ENCODE measurements at regions not wholly inside any gene's neighbourhood (a gene's known extent, or its start where the extent isn't known, plus 50 kb on each side); places are given as distances from the start of the nearest gene placed in this dataset.

- CTCF ChIA-PET (ENCODE audit: low intra/inter-chr PET ratio, low total read pairs) = no interaction called here
- WGBS (ENCODE audit: low lambda C conversion rate) = 2% methylated on average over 1 of the region's 1 CpG
- TF ChIP-seq ZNF234 (CRISPR knock-in tag; conservative IDR thresholded peaks at IDR 0.05) (no peak), MIER3 (CRISPR knock-in tag; IDR thresholded peaks at IDR 0.05; ENCODE audit: borderline replicate concordance) (no peak), ZNF367 (CRISPR knock-in tag; IDR thresholded peaks at IDR 0.05; ENCODE audit: borderline replicate concordance) (no peak), CCAR2 (optimal IDR thresholded peaks at IDR 0.05; ENCODE audit: low read depth, low read length) (no peak), THAP7 (CRISPR knock-in tag; IDR thresholded peaks at IDR 0.05) (no peak), MYC (CRISPR knock-in tag; IDR thresholded peaks at IDR 0.05; ENCODE audit: borderline replicate concordance) (no peak), ZKSCAN1 (IDR thresholded peaks at IDR 0.05; ENCODE audit: low read length) (no peak), ZNF274 (CRISPR knock-in tag; IDR thresholded peaks at IDR 0.05) (no peak), NAIF1 (CRISPR knock-in tag; IDR thresholded peaks at IDR 0.05; ENCODE audit: borderline replicate concordance) (no peak), GTF2F1 (IDR thresholded peaks at IDR 0.05; ENCODE audit: low read length) (no peak), NR1H2 (CRISPR knock-in tag; IDR thresholded peaks at IDR 0.05; ENCODE audit: borderline replicate concordance, low read depth) (no peak), ZFP36 (IDR thresholded peaks at IDR 0.05; ENCODE audit: borderline replicate concordance, low read depth, low read length, partially characterized antibody) (no peak), ZKSCAN8 (CRISPR knock-in tag; IDR thresholded peaks at IDR 0.05; ENCODE audit: borderline replicate concordance) (no peak), ZNF44 (CRISPR knock-in tag; IDR thresholded peaks at IDR 0.05) (no peak), ZNF546 (CRISPR knock-in tag; conservative IDR thresholded peaks at IDR 0.05) (no peak), DR1 (CRISPR knock-in tag; IDR thresholded peaks at IDR 0.05) (no peak), ZNF564 (CRISPR knock-in tag; IDR thresholded peaks at IDR 0.05) (no peak)
- TF ChIP-seq, protein P1, sequence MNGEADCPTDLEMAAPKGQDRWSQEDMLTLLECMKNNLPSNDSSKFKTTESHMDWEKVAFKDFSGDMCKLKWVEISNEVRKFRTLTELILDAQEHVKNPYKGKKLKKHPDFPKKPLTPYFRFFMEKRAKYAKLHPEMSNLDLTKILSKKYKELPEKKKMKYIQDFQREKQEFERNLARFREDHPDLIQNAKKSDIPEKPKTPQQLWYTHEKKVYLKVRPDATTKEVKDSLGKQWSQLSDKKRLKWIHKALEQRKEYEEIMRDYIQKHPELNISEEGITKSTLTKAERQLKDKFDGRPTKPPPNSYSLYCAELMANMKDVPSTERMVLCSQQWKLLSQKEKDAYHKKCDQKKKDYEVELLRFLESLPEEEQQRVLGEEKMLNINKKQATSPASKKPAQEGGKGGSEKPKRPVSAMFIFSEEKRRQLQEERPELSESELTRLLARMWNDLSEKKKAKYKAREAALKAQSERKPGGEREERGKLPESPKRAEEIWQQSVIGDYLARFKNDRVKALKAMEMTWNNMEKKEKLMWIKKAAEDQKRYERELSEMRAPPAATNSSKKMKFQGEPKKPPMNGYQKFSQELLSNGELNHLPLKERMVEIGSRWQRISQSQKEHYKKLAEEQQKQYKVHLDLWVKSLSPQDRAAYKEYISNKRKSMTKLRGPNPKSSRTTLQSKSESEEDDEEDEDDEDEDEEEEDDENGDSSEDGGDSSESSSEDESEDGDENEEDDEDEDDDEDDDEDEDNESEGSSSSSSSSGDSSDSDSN (CRISPR knock-in tag; IDR thresholded peaks at IDR 0.05) = no peak
- TF ChIP-seq, protein P2, sequence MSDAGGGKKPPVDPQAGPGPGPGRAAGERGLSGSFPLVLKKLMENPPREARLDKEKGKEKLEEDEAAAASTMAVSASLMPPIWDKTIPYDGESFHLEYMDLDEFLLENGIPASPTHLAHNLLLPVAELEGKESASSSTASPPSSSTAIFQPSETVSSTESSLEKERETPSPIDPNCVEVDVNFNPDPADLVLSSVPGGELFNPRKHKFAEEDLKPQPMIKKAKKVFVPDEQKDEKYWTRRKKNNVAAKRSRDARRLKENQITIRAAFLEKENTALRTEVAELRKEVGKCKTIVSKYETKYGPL (CRISPR knock-in tag; IDR thresholded peaks at IDR 0.05) = no peak
- no peak overlapping the region for H3K4me3 ChIP-seq (replicated peaks in 1 of 3; ENCODE audit: insufficient read depth in 1 of 3, low read depth in 2 of 3, low read length in 3 of 3)
- H4K20me1 ChIP-seq (ENCODE audit: insufficient read depth, low read length) = no peaks in the 10 kb centered on the region
- no peaks in the 10 kb centered on the region for H3K9me3 ChIP-seq (ENCODE audit: low read length)
- FAIRE-seq (no peak), ATAC-seq (no peak), DNase-seq (ENCODE audit: low spot score) (no peak)
- no peak overlapping the region for H2AFZ ChIP-seq (ENCODE audit: low read length)
- in situ Hi-C loops (cut with HindIII; ENCODE audit: extremely low pct_ligation_motif_present, low pct_unique_long_range_greater_than_20kb) (no loop called here), intact Hi-C loops (cut with micrococcal nuclease; ENCODE audit: unreplicated experiment) (no loop called here)
- H3K27ac ChIP-seq (ENCODE audit: extremely low read length, insufficient read depth, low read length) = no peak overlapping the region
- BruUV-seq (replicated peaks) = no TSS peak
- H3K4me2 ChIP-seq (ENCODE audit: low read depth, low read length) = no peak overlapping the region
- no peaks in the 10 kb centered on the region for H3K36me3 ChIP-seq (replicated peaks in 1 of 2; ENCODE audit: control insufficient read depth in 1 of 2, insufficient read depth in 2 of 2, low read length in 2 of 2)
- no peaks in the 10 kb centered on the region for H3K27me3 ChIP-seq (ENCODE audit: control insufficient read depth in 1 of 2, insufficient read depth in 2 of 2, low read length in 2 of 2)
- POLR2A ChIA-PET = no interaction called here
- no peak overlapping the region for H3K9ac ChIP-seq (ENCODE audit: insufficient read depth, low read depth, low read length)
- H3K4me1 ChIP-seq (ENCODE audit: insufficient read depth, low read length) = no peaks in the 10 kb centered on the region
- no peaks in the 10 kb centered on the region for H3K79me2 ChIP-seq (ENCODE audit: insufficient read depth, low read length)
These were observed 215.6 kb downstream of the MAP2K6 start for GRCh38 chr17:69630056-69630635.

All from HepG2 (cell line).